ENCODE measurements at regions not wholly inside any gene's neighbourhood (a gene's known extent, or its start where the extent isn't known, plus 50 kb on each side); places are given as distances from the start of the nearest gene placed in this dataset.
A peak's percentile ranks its signal among the peaks of the same experiment; 100 is the strongest.

DNA sequence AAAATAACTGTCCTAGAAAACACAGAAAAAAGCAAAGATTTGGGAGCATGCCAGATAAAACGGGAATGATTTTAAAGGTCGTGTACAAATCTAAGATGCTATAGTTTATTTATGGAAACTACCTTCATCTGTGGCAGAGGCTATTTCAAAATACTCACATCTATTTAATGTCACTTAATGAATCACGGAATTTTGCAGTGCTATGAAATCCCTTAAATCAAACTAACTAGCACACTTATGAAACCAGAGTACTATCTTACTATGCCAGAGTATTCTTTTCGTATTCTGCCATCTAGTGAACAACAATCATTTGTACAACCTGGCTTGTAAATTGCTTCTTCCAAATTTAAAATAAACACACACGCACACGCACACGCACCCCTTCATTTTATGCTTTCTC, 77.9 kb upstream of the BMP5 start:
- TF ChIP-seq, protein P1, sequence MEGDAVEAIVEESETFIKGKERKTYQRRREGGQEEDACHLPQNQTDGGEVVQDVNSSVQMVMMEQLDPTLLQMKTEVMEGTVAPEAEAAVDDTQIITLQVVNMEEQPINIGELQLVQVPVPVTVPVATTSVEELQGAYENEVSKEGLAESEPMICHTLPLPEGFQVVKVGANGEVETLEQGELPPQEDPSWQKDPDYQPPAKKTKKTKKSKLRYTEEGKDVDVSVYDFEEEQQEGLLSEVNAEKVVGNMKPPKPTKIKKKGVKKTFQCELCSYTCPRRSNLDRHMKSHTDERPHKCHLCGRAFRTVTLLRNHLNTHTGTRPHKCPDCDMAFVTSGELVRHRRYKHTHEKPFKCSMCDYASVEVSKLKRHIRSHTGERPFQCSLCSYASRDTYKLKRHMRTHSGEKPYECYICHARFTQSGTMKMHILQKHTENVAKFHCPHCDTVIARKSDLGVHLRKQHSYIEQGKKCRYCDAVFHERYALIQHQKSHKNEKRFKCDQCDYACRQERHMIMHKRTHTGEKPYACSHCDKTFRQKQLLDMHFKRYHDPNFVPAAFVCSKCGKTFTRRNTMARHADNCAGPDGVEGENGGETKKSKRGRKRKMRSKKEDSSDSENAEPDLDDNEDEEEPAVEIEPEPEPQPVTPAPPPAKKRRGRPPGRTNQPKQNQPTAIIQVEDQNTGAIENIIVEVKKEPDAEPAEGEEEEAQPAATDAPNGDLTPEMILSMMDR (IDR thresholded peaks at IDR 0.05), result peak; percentile 9 to 57 (median 55)
- no peak for TF ChIP-seq POLR2A (IDR thresholded peaks at IDR 0.05)
